K562 (cell line): ENCODE measurements at regions not wholly inside any gene's neighbourhood (a gene's known extent, or its start where the extent isn't known, plus 50 kb on each side); places are given as distances from the start of the nearest gene placed in this dataset.

Experiments used
- ATAC-seq: fragments of 200-7000 bp; cut with Tn5 transposase; 3 replicates; pipeline ENCODE4 v1.9.1; 2020; ENCODE audit warnings: moderate library complexity
- BruUV-seq: library from RNA; stranded (reverse); fragments of 400-500 nt; replicated peaks from 2 replicates; lab custom pipeline; 2021; lab: Mats Ljungman, UMichigan
- CTCF ChIA-PET: fragments of 300-600 bp; formaldehyde crosslinking; extraction: SDS; loops from one replicate; lab custom pipeline; 2021; ENCODE audit warnings: low intra/inter-chr PET ratio; lab: Yijun Ruan, JAX
- POLR2A ChIA-PET: fragments of 300-600, 350-650 bp; sonication (Branson Sonifier 250); formaldehyde crosslinking; extraction: SDS; loops from one replicate; lab custom pipeline; 2021; ENCODE audit warnings: antibody characterized with exemption, inconsistent platforms; lab: Yijun Ruan, JAX
- DNase-seq, 4 experiments: peaks; one replicate each; pipeline versions ENCODE4 v3.0.0 to v3.0.0-alpha.2; 2011 to 2018; ENCODE audit warnings: low spot score in 3 of 4, mixed read lengths in 3 of 4; ENCODE audit errors: extremely low read depth in 1 of 4
- FAIRE-seq: peaks from 2 replicates; lab custom pipeline; 2011; peaks lifted over from hg19 to GRCh38; lab: Jason Lieb, UNC
- H2AFZ ChIP-seq: 2 replicates; pipeline ENCODE4 v1.6.0; 2011; ENCODE audit warnings: low read depth, low read length, control low read depth, inconsistent platforms
- H3K27ac ChIP-seq: fragments of 200-600 bp; 3 replicates; pipeline ENCODE4 v1.8.0; 2011; ENCODE audit warnings: low read depth, mild to moderate bottlenecking, control low read depth, inconsistent platforms, low read length, moderate library complexity, mixed read lengths; ENCODE audit errors: extremely low read depth
- H3K27me3 ChIP-seq, 2 experiments: fragments of 300-600 bp in 1 of 2; 2 replicates in 1 of 2; 3 replicates in 1 of 2; pipeline versions ENCODE4 v1.6.0 to v1.8.0; 2011; ENCODE audit warnings: inconsistent platforms in 2 of 2, low read length in 2 of 2, mild to moderate bottlenecking in 1 of 2, mixed read lengths in 1 of 2, moderate library complexity in 1 of 2; ENCODE audit not compliant: control insufficient read depth in 2 of 2, insufficient read depth in 2 of 2
- H3K36me3 ChIP-seq: fragments of 300-600 bp; 3 replicates; pipeline ENCODE4 v1.8.0; 2011; ENCODE audit warnings: mild to moderate bottlenecking, low read length, inconsistent platforms; ENCODE audit not compliant: control insufficient read depth, insufficient read depth
- H3K4me1 ChIP-seq, 2 experiments: fragments of 200-600 bp in 1 of 2; replicated peaks in 1 of 2; 2 replicates in 1 of 2; 3 replicates in 1 of 2; pipeline versions ENCODE4 v1.5.1 to v1.8.0; 2011; ENCODE audit warnings: inconsistent platforms in 2 of 2, low read length in 2 of 2, mild to moderate bottlenecking in 1 of 2, mixed read lengths in 1 of 2, moderate library complexity in 1 of 2; ENCODE audit not compliant: control insufficient read depth in 2 of 2, insufficient read depth in 2 of 2
- H3K4me2 ChIP-seq: 2 replicates; pipeline ENCODE4 v1.6.1; 2011; ENCODE audit warnings: low read length, control low read depth, inconsistent platforms, mixed read lengths; ENCODE audit not compliant: insufficient read depth
- H3K4me3 ChIP-seq: fragments of 200-600 bp; sonication (generic), shearing (Covaris generic); 2 replicates; pipeline ENCODE4 v1.5.1; 2016; ENCODE audit warnings: control low read depth, inconsistent platforms
- H3K79me2 ChIP-seq: fragments of 200-600 bp; 3 replicates; pipeline ENCODE4 v1.8.0; 2011; ENCODE audit warnings: low read length, inconsistent platforms; ENCODE audit not compliant: control insufficient read depth, insufficient read depth
- H3K9ac ChIP-seq, 2 experiments: 2 replicates each; pipeline versions ENCODE4 v1.6.0 to v1.6.1; 2011; ENCODE audit warnings: low read depth in 2 of 2, low read length in 2 of 2, control low read depth in 1 of 2, inconsistent platforms in 1 of 2, mild to moderate bottlenecking in 1 of 2, mixed read lengths in 1 of 2; ENCODE audit not compliant: insufficient read depth in 1 of 2
- H3K9me1 ChIP-seq: one replicate; pipeline ENCODE4 v1.6.0; 2011; ENCODE audit warnings: inconsistent platforms, mild to moderate bottlenecking, low read length, moderate library complexity; ENCODE audit not compliant: control insufficient read depth, insufficient read depth
- H3K9me3 ChIP-seq: replicated peaks from 2 replicates; pipeline ENCODE4 v1.5.1; 2011; ENCODE audit warnings: low read depth, low read length, inconsistent platforms; ENCODE audit not compliant: control insufficient read depth, insufficient read depth
- H4K20me1 ChIP-seq: replicated peaks from 2 replicates; pipeline ENCODE4 v1.6.1; 2011; ENCODE audit warnings: low read length, inconsistent platforms, mixed read lengths; ENCODE audit not compliant: control insufficient read depth, insufficient read depth
- CBX5 ChIP-seq: IDR thresholded peaks from 2 replicates; pipeline ENCODE4 v1.6.1; 2014; ENCODE audit warnings: low read depth, borderline replicate concordance
- E2F6 ChIP-seq, 2 experiments: IDR thresholded peaks; 2 replicates each; pipeline ENCODE4 v1.6.1; 2011; ENCODE audit warnings: borderline replicate concordance in 1 of 2, control low read depth in 1 of 2, low read depth in 1 of 2, low read length in 1 of 2, mild to moderate bottlenecking in 1 of 2, mixed read lengths in 1 of 2, moderate library complexity in 1 of 2; ENCODE audit not compliant: insufficient read depth in 1 of 2, insufficient read length in 1 of 2, poor library complexity in 1 of 2, severe bottlenecking in 1 of 2; ENCODE audit errors: extremely low read depth in 1 of 2
- HBP1 ChIP-seq: fragments of 450-650 bp; formaldehyde crosslinking; IDR thresholded peaks from 2 replicates; pipeline ENCODE4 v1.4.0; 2022; ENCODE audit warnings: missing genetic modification characterization
- NFXL1 ChIP-seq: fragments of 450-650 bp; formaldehyde crosslinking; IDR thresholded peaks from 2 replicates; pipeline ENCODE4 v1.4.0; 2021; ENCODE audit warnings: mild to moderate bottlenecking
- PATZ1 ChIP-seq: fragments of 250-450 bp; sonication (Bioruptor Pico); IDR thresholded peaks from 2 replicates; pipeline ENCODE4 v1.5.0; 2020; ENCODE audit warnings: mild to moderate bottlenecking, borderline replicate concordance
- POU5F1 ChIP-seq: fragments of 150-350 bp; IDR thresholded peaks from 2 replicates; pipeline ENCODE4 v1.6.1; 2014; ENCODE audit warnings: borderline replicate concordance, low read length, low read depth, mild to moderate bottlenecking; ENCODE audit not compliant: partially characterized antibody
- PTBP1 ChIP-seq: fragments of 200-400 bp; formaldehyde crosslinking; IDR thresholded peaks from 2 replicates; pipeline ENCODE4 v1.6.1; 2017; ENCODE audit warnings: low read depth, low read length
- STAT5B ChIP-seq: fragments of 250-450 bp; sonication (Bioruptor Pico); IDR thresholded peaks from 2 replicates; pipeline ENCODE4 v1.8.0; 2021; ENCODE audit warnings: mild to moderate bottlenecking, inconsistent platforms
- ZFP30 ChIP-seq: fragments of 250-450 bp; sonication (Bioruptor Pico); IDR thresholded peaks from 2 replicates; pipeline ENCODE4 v1.8.0; 2022; ENCODE audit warnings: moderate library complexity, mild to moderate bottlenecking, inconsistent platforms, borderline replicate concordance
- ZNF79 ChIP-seq: fragments of 250-450 bp; sonication (Bioruptor Pico); IDR thresholded peaks from 2 replicates; pipeline ENCODE4 v1.4.0; 2020; ENCODE audit warnings: low read depth, mild to moderate bottlenecking, moderate library complexity
- WGBS: fragments of 100-300 bp; shearing (Covaris generic); methylation state at CpG from one replicate; pipeline ENCODE4 v1.1.6; 2016; ENCODE audit warnings: low coverage, mixed read lengths; ENCODE audit not compliant: insufficient coverage; ENCODE audit errors: missing lambda C conversion rate; 5-methylcytosine and 5-hydroxymethylcytosine counted together
- in situ Hi-C: fragments of 300-500 bp; cut with MboI; formaldehyde crosslinking; loops from 4 replicates; pipeline ENCODE4 v1.15.0; 2018; ENCODE audit warnings: inconsistent platforms, mixed read lengths
- intact Hi-C: fragments of 100-400 bp; cut with micrococcal nuclease; formaldehyde crosslinking; loops from 2 replicates; pipeline ENCODE4 v1.14.2; 2022
- TF ChIP-seq, protein P1 (sequence below): sonication (generic); formaldehyde crosslinking; IDR thresholded peaks from 2 replicates; pipeline ENCODE4 v1.8.1; 2023; ENCODE audit warnings: mild to moderate bottlenecking, missing genetic modification reagents
- TF ChIP-seq, protein P2 (sequence below): fragments of 450-650 bp; formaldehyde crosslinking; IDR thresholded peaks from 2 replicates; pipeline ENCODE4 v1.4.0; 2020; ENCODE audit warnings: mild to moderate bottlenecking, mixed read lengths

GRCh38 chr12:124484526-124484953, 82.9 kb downstream of the NCOR2 start:
- Histone ChIP-seq H3K79me2 (peaks cover 20% of the 10 kb centered on the region), H3K27ac (no peak overlapping the region), H3K4me1 (peaks cover 22 to 83% of the 10 kb centered on the region in 2 experiments), H3K9me1 (peaks cover 3% of the 10 kb centered on the region), H3K9me3 (no peaks in the 10 kb centered on the region), H3K36me3 (peaks cover 41% of the 10 kb centered on the region; the same call in 2 of the 3 replicates), H3K4me2 (no peak overlapping the region), H4K20me1 (peaks cover 15% of the 10 kb centered on the region), H3K4me3 (no peak overlapping the region), H3K27me3 (no peaks in the 10 kb centered on the region), H3K9ac (peak overlapping the region in 1 of 2 experiments; percentile 4; a peak in 1 of 4 replicates), H2AFZ (no peak overlapping the region)
- peak in 2 of 4 experiments; percentile 49 to 55 for DNase-seq
- ATAC-seq = no peak
- intact Hi-C loops = no loop called here
- CTCF ChIA-PET = no interaction called here
- in situ Hi-C loops = no loop called here
- BruUV-seq = no TSS peak
- no peak for FAIRE-seq
- POLR2A ChIA-PET = interaction anchor here (0.6 to 0.7 kb wide), 2 partner anchors 128 to 220 kb away, joined by 3 read pairs; no protein-coding TSS in a partner anchor
- 82% methylated on average over 10 of the region's 10 CpGs for WGBS
- no peak for TF ChIP-seq POU5F1
- TF ChIP-seq CBX5 = no peak
- no peak for TF ChIP-seq ZFP30 (CRISPR knock-in tag)
- TF ChIP-seq, protein P1, sequence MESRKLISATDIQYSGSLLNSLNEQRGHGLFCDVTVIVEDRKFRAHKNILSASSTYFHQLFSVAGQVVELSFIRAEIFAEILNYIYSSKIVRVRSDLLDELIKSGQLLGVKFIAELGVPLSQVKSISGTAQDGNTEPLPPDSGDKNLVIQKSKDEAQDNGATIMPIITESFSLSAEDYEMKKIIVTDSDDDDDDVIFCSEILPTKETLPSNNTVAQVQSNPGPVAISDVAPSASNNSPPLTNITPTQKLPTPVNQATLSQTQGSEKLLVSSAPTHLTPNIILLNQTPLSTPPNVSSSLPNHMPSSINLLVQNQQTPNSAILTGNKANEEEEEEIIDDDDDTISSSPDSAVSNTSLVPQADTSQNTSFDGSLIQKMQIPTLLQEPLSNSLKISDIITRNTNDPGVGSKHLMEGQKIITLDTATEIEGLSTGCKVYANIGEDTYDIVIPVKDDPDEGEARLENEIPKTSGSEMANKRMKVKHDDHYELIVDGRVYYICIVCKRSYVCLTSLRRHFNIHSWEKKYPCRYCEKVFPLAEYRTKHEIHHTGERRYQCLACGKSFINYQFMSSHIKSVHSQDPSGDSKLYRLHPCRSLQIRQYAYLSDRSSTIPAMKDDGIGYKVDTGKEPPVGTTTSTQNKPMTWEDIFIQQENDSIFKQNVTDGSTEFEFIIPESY (CRISPR knock-in tag) = peak; percentile 96
- TF ChIP-seq ZNF79 (CRISPR knock-in tag) = no peak
- 0 out of 2 replicates have a peak, but pooled peaks have one; percentile 51 for TF ChIP-seq PTBP1
- TF ChIP-seq STAT5B (CRISPR knock-in tag) = no peak
- no peak for TF ChIP-seq NFXL1
- TF ChIP-seq PATZ1 = no peak
- TF ChIP-seq E2F6 (IDR thresholded peaks at IDR 0.05; ENCODE audit: borderline replicate concordance in 1 of 2, extremely low read depth in 1 of 2, insufficient read depth in 1 of 2, insufficient read length in 1 of 2, low read depth in 1 of 2, low read length in 1 of 2, poor library complexity in 1 of 2, severe bottlenecking in 1 of 2) = no peak
- TF ChIP-seq, protein P2, sequence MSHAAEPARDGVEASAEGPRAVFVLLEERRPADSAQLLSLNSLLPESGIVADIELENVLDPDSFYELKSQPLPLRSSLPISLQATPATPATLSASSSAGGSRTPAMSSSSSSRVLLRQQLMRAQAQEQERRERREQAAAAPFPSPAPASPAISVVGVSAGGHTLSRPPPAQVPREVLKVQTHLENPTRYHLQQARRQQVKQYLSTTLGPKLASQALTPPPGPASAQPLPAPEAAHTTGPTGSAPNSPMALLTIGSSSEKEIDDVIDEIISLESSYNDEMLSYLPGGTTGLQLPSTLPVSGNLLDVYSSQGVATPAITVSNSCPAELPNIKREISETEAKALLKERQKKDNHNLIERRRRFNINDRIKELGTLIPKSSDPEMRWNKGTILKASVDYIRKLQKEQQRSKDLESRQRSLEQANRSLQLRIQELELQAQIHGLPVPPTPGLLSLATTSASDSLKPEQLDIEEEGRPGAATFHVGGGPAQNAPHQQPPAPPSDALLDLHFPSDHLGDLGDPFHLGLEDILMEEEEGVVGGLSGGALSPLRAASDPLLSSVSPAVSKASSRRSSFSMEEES (CRISPR knock-in tag) = no peak
- TF ChIP-seq HBP1 (CRISPR knock-in tag) = no peak
